ENCODE measurements at regions not wholly inside any gene's neighbourhood (a gene's known extent, or its start where the extent isn't known, plus 50 kb on each side); places are given as distances from the start of the nearest gene placed in this dataset.

- no peak for DNase-seq (ENCODE audit: low read depth, low spot score)
- Histone ChIP-seq H3K36me3 (ENCODE audit: insufficient read depth, insufficient read length, low read length) (no peaks in the 10 kb centered on the region), H3K4me1 (ENCODE audit: insufficient read depth, insufficient read length) (no peaks in the 10 kb centered on the region), H3K9me3 (ENCODE audit: insufficient read depth, low read length) (no peaks in the 10 kb centered on the region), H3K4me3 (ENCODE audit: insufficient read length, low read depth) (no peak overlapping the region), H3K9ac (ENCODE audit: insufficient read length, low read depth) (no peak overlapping the region), H3K27me3 (ENCODE audit: insufficient read depth, insufficient read length) (no peaks in the 10 kb centered on the region)
- TF ChIP-seq SUZ12 (IDR thresholded peaks at IDR 0.05; ENCODE audit: extremely low read depth, insufficient read depth, insufficient read length) (no peak), YY1 (IDR thresholded peaks at IDR 0.05; ENCODE audit: insufficient read depth, insufficient read length) (no peak), ZNF274 (IDR thresholded peaks at IDR 0.05; ENCODE audit: low read depth, low read length) (no peak)
These were observed 160.1 kb upstream of the TMPO start for GRCh38 chr12:98355322-98355721.

DNA sequence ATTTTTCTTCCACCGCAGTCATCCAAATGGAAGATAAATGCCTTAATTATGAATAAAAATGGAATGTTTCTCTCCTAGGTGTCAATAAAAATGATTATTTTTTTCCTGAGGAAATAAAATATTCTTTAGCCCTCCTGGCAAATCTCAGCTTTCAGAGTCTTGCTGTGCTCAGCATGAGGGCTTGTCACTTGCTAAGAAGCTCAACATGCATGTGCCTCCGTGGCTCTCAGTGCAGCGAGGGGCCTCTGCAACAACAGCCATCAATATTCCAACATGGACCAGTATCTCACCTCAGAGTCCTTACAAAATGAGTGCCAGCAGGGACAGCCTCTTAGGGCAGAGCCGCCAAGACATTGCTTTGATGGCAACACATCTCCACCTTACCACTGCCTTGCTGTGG is 159.5 kb upstream of the TMPO start:
- Histone ChIP-seq H3K27me3 (ENCODE audit: insufficient read depth, insufficient read length) (no peaks in the 10 kb centered on the region), H3K9me3 (ENCODE audit: insufficient read depth, low read length) (no peaks in the 10 kb centered on the region), H3K36me3 (ENCODE audit: insufficient read depth, insufficient read length, low read length) (no peaks in the 10 kb centered on the region), H3K4me1 (ENCODE audit: insufficient read depth, insufficient read length) (no peaks in the 10 kb centered on the region), H3K4me3 (ENCODE audit: insufficient read length, low read depth) (no peak overlapping the region), H3K9ac (ENCODE audit: insufficient read length, low read depth) (no peak overlapping the region)
- TF ChIP-seq YY1 (IDR thresholded peaks at IDR 0.05; ENCODE audit: insufficient read depth, insufficient read length) (no peak), ZNF274 (IDR thresholded peaks at IDR 0.05; ENCODE audit: low read depth, low read length) (no peak), SUZ12 (IDR thresholded peaks at IDR 0.05; ENCODE audit: extremely low read depth, insufficient read depth, insufficient read length) (no peak)
- DNase-seq (ENCODE audit: low read depth, low spot score), result no peak

DNA sequence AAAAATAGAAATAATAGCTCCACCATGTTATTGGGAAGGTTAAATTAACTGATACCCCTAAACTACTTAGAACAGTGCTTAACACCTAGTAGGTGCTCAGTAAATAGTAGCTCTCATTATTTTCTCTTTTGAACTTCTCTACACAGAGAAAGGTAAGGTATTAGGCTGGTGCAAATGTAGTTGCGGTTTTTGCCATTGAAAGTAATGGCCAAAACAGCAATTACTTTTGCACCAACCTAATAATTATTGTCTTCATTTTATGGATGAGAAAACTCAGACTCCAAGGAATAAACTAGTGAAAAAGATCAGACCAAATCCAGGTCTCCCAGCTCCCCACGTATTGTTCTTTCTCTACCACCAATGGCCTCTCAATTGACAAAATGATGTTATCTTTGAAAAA is 157.2 kb upstream of the TMPO start:
- H3K4me3 ChIP-seq (ENCODE audit: insufficient read length, low read depth), result no peak overlapping the region
- no peaks in the 10 kb centered on the region for H3K27me3 ChIP-seq (ENCODE audit: insufficient read depth, insufficient read length)
- H3K4me1 ChIP-seq (ENCODE audit: insufficient read depth, insufficient read length), result no peaks in the 10 kb centered on the region
- no peaks in the 10 kb centered on the region for H3K9me3 ChIP-seq (ENCODE audit: insufficient read depth, low read length)
- H3K9ac ChIP-seq (ENCODE audit: insufficient read length, low read depth), result no peak overlapping the region
- H3K36me3 ChIP-seq (ENCODE audit: insufficient read depth, insufficient read length, low read length), result no peaks in the 10 kb centered on the region
- no peak for DNase-seq (ENCODE audit: low read depth, low spot score)
- no peak for TF ChIP-seq SUZ12 (IDR thresholded peaks at IDR 0.05; ENCODE audit: extremely low read depth, insufficient read depth, insufficient read length)

DNA sequence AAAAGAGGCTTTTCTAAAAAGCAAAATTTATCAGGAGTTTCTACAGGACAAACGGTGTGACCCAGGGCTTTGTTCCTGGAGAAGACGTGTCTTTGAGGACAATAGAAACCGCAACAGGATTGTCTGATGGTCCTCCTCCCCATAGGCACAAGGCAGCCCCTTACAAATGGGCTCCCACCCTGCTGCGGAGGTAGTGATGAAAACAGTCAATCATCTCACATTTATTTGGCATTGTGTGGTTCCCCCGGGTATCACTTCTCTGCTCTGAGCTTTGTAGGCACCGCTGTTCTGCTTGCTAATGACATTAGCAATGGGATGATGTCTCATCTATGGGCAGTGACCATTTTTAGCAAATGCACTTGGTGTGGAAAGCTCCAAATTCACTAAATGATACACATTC is 155.5 kb upstream of the TMPO start:
- DNase-seq (ENCODE audit: low read depth, low spot score), result no peak
- Histone ChIP-seq H3K4me1 (ENCODE audit: insufficient read depth, insufficient read length) (no peaks in the 10 kb centered on the region), H3K9ac (ENCODE audit: insufficient read length, low read depth) (no peak overlapping the region), H3K27me3 (ENCODE audit: insufficient read depth, insufficient read length) (no peaks in the 10 kb centered on the region), H3K4me3 (ENCODE audit: insufficient read length, low read depth) (no peak overlapping the region), H3K36me3 (ENCODE audit: insufficient read depth, insufficient read length, low read length) (no peaks in the 10 kb centered on the region), H3K9me3 (ENCODE audit: insufficient read depth, low read length) (no peaks in the 10 kb centered on the region)
- TF ChIP-seq ZNF274 (IDR thresholded peaks at IDR 0.05; ENCODE audit: low read depth, low read length) (no peak), YY1 (IDR thresholded peaks at IDR 0.05; ENCODE audit: insufficient read depth, insufficient read length) (no peak), SUZ12 (IDR thresholded peaks at IDR 0.05; ENCODE audit: extremely low read depth, insufficient read depth, insufficient read length) (no peak)

GRCh38 chr12:98360401-98360800 is 155.0 kb upstream of the TMPO start:
- no peaks in the 10 kb centered on the region for H3K4me1 ChIP-seq (ENCODE audit: insufficient read depth, insufficient read length)
- no peak for TF ChIP-seq ZNF274 (IDR thresholded peaks at IDR 0.05; ENCODE audit: low read depth, low read length)
- TF ChIP-seq SUZ12 (IDR thresholded peaks at IDR 0.05; ENCODE audit: extremely low read depth, insufficient read depth, insufficient read length), result no peak
- no peak for TF ChIP-seq YY1 (IDR thresholded peaks at IDR 0.05; ENCODE audit: insufficient read depth, insufficient read length)
- H3K9ac ChIP-seq (ENCODE audit: insufficient read length, low read depth), result no peak overlapping the region
- H3K27me3 ChIP-seq (ENCODE audit: insufficient read depth, insufficient read length), result no peaks in the 10 kb centered on the region
- no peak for DNase-seq (ENCODE audit: low read depth, low spot score)
- no peaks in the 10 kb centered on the region for H3K9me3 ChIP-seq (ENCODE audit: insufficient read depth, low read length)
- no peaks in the 10 kb centered on the region for H3K36me3 ChIP-seq (ENCODE audit: insufficient read depth, insufficient read length, low read length)
- H3K4me3 ChIP-seq (ENCODE audit: insufficient read length, low read depth), result no peak overlapping the region

DNA sequence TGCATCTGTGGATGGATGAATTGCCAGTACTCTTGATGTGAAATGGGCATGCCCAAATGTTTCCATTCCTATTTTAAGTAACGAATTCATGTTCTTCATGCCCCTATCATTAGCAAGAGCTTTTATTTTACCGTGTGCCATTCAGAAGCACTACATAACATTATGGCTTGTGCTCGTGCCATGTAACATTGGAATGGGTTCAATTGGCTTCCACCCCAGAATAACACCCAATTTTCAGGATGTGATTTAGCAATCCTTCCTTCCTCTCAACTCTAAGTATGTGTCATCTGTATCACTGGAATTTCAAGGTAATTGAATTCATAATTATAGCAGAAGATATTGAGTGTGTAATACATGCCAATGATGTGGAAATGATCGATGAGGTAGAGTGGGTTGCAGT is 145.8 kb upstream of the TMPO start:
- no peak for TF ChIP-seq SUZ12 (IDR thresholded peaks at IDR 0.05; ENCODE audit: extremely low read depth, insufficient read depth, insufficient read length)
- no peak for TF ChIP-seq YY1 (IDR thresholded peaks at IDR 0.05; ENCODE audit: insufficient read depth, insufficient read length)
- TF ChIP-seq ZNF274 (IDR thresholded peaks at IDR 0.05; ENCODE audit: low read depth, low read length), result no peak
- H3K27me3 ChIP-seq (ENCODE audit: insufficient read depth, insufficient read length), result no peaks in the 10 kb centered on the region
- no peaks in the 10 kb centered on the region for H3K4me1 ChIP-seq (ENCODE audit: insufficient read depth, insufficient read length)
- no peak overlapping the region for H3K9ac ChIP-seq (ENCODE audit: insufficient read length, low read depth)
- no peak overlapping the region for H3K4me3 ChIP-seq (ENCODE audit: insufficient read length, low read depth)
- no peak for DNase-seq (ENCODE audit: low read depth, low spot score)
- H3K36me3 ChIP-seq (ENCODE audit: insufficient read depth, insufficient read length, low read length), result no peaks in the 10 kb centered on the region
- H3K9me3 ChIP-seq (ENCODE audit: insufficient read depth, low read length), result no peaks in the 10 kb centered on the region

GRCh38 chr12:98370976-98371375 is 144.4 kb upstream of the TMPO start:
- Histone ChIP-seq H3K9me3 (ENCODE audit: insufficient read depth, low read length) (no peaks in the 10 kb centered on the region), H3K4me1 (ENCODE audit: insufficient read depth, insufficient read length) (no peaks in the 10 kb centered on the region), H3K27me3 (ENCODE audit: insufficient read depth, insufficient read length) (no peaks in the 10 kb centered on the region), H3K9ac (ENCODE audit: insufficient read length, low read depth) (no peak overlapping the region), H3K4me3 (ENCODE audit: insufficient read length, low read depth) (no peak overlapping the region), H3K36me3 (ENCODE audit: insufficient read depth, insufficient read length, low read length) (no peaks in the 10 kb centered on the region)
- TF ChIP-seq YY1 (IDR thresholded peaks at IDR 0.05; ENCODE audit: insufficient read depth, insufficient read length) (no peak), ZNF274 (IDR thresholded peaks at IDR 0.05; ENCODE audit: low read depth, low read length) (no peak), SUZ12 (IDR thresholded peaks at IDR 0.05; ENCODE audit: extremely low read depth, insufficient read depth, insufficient read length) (no peak)
- DNase-seq (ENCODE audit: low read depth, low spot score), result no peak

GRCh38 chr12:98371419-98371818 is 144.0 kb upstream of the TMPO start:
- Histone ChIP-seq H3K9ac (ENCODE audit: insufficient read length, low read depth) (no peak overlapping the region), H3K36me3 (ENCODE audit: insufficient read depth, insufficient read length, low read length) (no peaks in the 10 kb centered on the region), H3K9me3 (ENCODE audit: insufficient read depth, low read length) (no peaks in the 10 kb centered on the region), H3K4me1 (ENCODE audit: insufficient read depth, insufficient read length) (no peaks in the 10 kb centered on the region), H3K4me3 (ENCODE audit: insufficient read length, low read depth) (no peak overlapping the region), H3K27me3 (ENCODE audit: insufficient read depth, insufficient read length) (no peaks in the 10 kb centered on the region)
- no peak for TF ChIP-seq ZNF274 (IDR thresholded peaks at IDR 0.05; ENCODE audit: low read depth, low read length)
- DNase-seq (ENCODE audit: low read depth, low spot score), result no peak

Data from NT2/D1 (cell line).